Endothelial cell (in vitro differentiated cells): ENCODE measurements at regions not wholly inside any gene's neighbourhood (a gene's known extent, or its start where the extent isn't known, plus 50 kb on each side); places are given as distances from the start of the nearest gene placed in this dataset.

Experiments used
- DNase-seq: peaks from one replicate; pipeline ENCODE4 v3.0.0; 2021; ENCODE audit warnings: low spot score
- H3K27ac Mint-ChIP-seq: one replicate; pipeline ENCODE4 v1.8.0; 2021; ENCODE audit warnings: mixed read lengths, inconsistent platforms; ENCODE audit not compliant: unreplicated experiment
- H3K27me3 Mint-ChIP-seq: one replicate; pipeline ENCODE4 v1.8.0; 2021; ENCODE audit warnings: mild to moderate bottlenecking, moderate library complexity, mixed read lengths, inconsistent platforms; ENCODE audit not compliant: unreplicated experiment
- H3K36me3 Mint-ChIP-seq: one replicate; pipeline ENCODE4 v1.8.0; 2021; ENCODE audit warnings: mild to moderate bottlenecking, low read depth, mixed read lengths, inconsistent platforms; ENCODE audit not compliant: unreplicated experiment
- H3K4me1 Mint-ChIP-seq: one replicate; pipeline ENCODE4 v1.8.0; 2021; ENCODE audit warnings: mild to moderate bottlenecking, mixed read lengths, inconsistent platforms; ENCODE audit not compliant: unreplicated experiment
- H3K4me3 Mint-ChIP-seq: one replicate; pipeline ENCODE4 v1.8.0; 2021; ENCODE audit warnings: mild to moderate bottlenecking, mixed read lengths, inconsistent platforms; ENCODE audit not compliant: unreplicated experiment
- H3K9me3 Mint-ChIP-seq: one replicate; pipeline ENCODE4 v1.8.0; 2021; ENCODE audit warnings: mixed read lengths, inconsistent platforms; ENCODE audit not compliant: unreplicated experiment
- CTCF ChIP-seq: fragments of 200-600 bp; sonication (generic); IDR thresholded peaks from one replicate; pipeline ENCODE4 v1.5.0; 2021; ENCODE audit warnings: antibody characterized with exemption; ENCODE audit not compliant: unreplicated experiment

- no peak for DNase-seq
- H3K9me3 Mint-ChIP-seq, result no peaks in the 10 kb centered on the region
- no peak overlapping the region for H3K27ac Mint-ChIP-seq
- H3K4me1 Mint-ChIP-seq, result peaks cover 5% of the 10 kb centered on the region
- no peak overlapping the region for H3K4me3 Mint-ChIP-seq
- H3K36me3 Mint-ChIP-seq, result no peaks in the 10 kb centered on the region
- no peaks in the 10 kb centered on the region for H3K27me3 Mint-ChIP-seq
- TF ChIP-seq CTCF, result no peak
Measured at GRCh38 chr2:104049438-104049837, 804.5 kb upstream of the POU3F3 start.

- Mint-ChIP-seq H3K27ac (no peak overlapping the region), H3K36me3 (no peaks in the 10 kb centered on the region), H3K4me3 (no peak overlapping the region), H3K4me1 (peaks cover 5% of the 10 kb centered on the region), H3K27me3 (no peaks in the 10 kb centered on the region), H3K9me3 (no peaks in the 10 kb centered on the region)
- no peak for DNase-seq
- TF ChIP-seq CTCF, result no peak
Measured at GRCh38 chr2:104049981-104050380, 803.9 kb upstream of the POU3F3 start.

- Mint-ChIP-seq H3K4me3 (no peak overlapping the region), H3K27me3 (no peaks in the 10 kb centered on the region), H3K27ac (no peak overlapping the region), H3K36me3 (no peaks in the 10 kb centered on the region), H3K9me3 (no peaks in the 10 kb centered on the region), H3K4me1 (peaks cover 5% of the 10 kb centered on the region)
- DNase-seq, result no peak
- no peak for TF ChIP-seq CTCF
Measured at GRCh38 chr2:104050656-104051242, 803.2 kb upstream of the POU3F3 start.

GRCh38 chr2:104051766-104052165, 802.1 kb upstream of the POU3F3 start:
- no peak for TF ChIP-seq CTCF
- peaks cover 5% of the 10 kb centered on the region for H3K4me1 Mint-ChIP-seq
- no peak overlapping the region for H3K27ac Mint-ChIP-seq
- H3K9me3 Mint-ChIP-seq, result no peaks in the 10 kb centered on the region
- H3K4me3 Mint-ChIP-seq, result no peak overlapping the region
- DNase-seq, result no peak
- no peaks in the 10 kb centered on the region for H3K36me3 Mint-ChIP-seq
- H3K27me3 Mint-ChIP-seq, result no peaks in the 10 kb centered on the region

- Mint-ChIP-seq H3K36me3 (no peaks in the 10 kb centered on the region), H3K27ac (no peak overlapping the region), H3K4me1 (peaks cover 5% of the 10 kb centered on the region), H3K4me3 (no peak overlapping the region), H3K27me3 (no peaks in the 10 kb centered on the region), H3K9me3 (no peaks in the 10 kb centered on the region)
- no peak for TF ChIP-seq CTCF
- DNase-seq, result no peak
Measured at GRCh38 chr2:104052356-104052755, 801.6 kb upstream of the POU3F3 start.
